ENCODE measurements at regions not wholly inside any gene's neighbourhood (a gene's known extent, or its start where the extent isn't known, plus 50 kb on each side); places are given as distances from the start of the nearest gene placed in this dataset.

DNA sequence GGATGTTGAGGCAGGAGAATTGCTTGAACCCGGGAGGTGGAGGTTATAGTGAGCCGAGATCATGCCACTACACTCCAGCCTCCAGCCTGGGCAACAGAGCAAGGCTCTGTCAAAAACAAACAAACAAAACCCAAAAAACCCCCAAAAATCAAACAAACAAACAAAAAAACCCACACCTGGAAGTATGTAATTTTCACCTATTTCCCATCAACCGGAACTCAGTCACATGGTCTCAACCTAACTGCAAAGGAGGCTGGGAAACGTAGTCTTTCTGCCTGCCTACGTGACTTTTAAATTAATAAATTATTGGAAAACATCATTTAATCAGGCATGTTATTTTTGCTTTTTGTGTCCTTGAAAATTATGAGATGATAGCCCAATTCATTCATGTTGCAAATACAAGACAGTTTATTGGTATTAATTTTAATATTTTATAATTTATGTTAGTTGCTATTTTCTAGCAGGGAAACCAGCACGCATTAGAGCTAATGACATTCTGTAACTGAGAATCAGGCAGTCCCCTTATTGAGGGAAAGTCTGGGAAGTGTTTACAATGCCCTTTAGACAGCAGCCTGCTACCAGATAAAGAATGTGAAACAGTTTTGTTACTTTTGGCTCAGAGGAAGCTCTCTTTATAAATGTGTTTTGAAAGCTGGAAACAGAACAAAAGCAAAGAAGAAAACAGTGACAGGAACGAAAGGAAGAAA lies 110.3 kb downstream of the NXNL2 start:
- TF ChIP-seq, protein P1, sequence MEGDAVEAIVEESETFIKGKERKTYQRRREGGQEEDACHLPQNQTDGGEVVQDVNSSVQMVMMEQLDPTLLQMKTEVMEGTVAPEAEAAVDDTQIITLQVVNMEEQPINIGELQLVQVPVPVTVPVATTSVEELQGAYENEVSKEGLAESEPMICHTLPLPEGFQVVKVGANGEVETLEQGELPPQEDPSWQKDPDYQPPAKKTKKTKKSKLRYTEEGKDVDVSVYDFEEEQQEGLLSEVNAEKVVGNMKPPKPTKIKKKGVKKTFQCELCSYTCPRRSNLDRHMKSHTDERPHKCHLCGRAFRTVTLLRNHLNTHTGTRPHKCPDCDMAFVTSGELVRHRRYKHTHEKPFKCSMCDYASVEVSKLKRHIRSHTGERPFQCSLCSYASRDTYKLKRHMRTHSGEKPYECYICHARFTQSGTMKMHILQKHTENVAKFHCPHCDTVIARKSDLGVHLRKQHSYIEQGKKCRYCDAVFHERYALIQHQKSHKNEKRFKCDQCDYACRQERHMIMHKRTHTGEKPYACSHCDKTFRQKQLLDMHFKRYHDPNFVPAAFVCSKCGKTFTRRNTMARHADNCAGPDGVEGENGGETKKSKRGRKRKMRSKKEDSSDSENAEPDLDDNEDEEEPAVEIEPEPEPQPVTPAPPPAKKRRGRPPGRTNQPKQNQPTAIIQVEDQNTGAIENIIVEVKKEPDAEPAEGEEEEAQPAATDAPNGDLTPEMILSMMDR (IDR thresholded peaks at IDR 0.05): no peak
- no peak for TF ChIP-seq POLR2A (IDR thresholded peaks at IDR 0.05)

Data from lower leg skin (tissue), 3 donors.